Fibroblast of lung (primary cell): ENCODE measurements at regions not wholly inside any gene's neighbourhood (a gene's known extent, or its start where the extent isn't known, plus 50 kb on each side); places are given as distances from the start of the nearest gene placed in this dataset.

Experiments
- DNase-seq, 2 donors: peaks; one replicate each; pipeline versions ENCODE4 v3.0.0 to v3.0.0-alpha.2; 2010; ENCODE audit warnings: low read depth in 2 of 2
- H2AFZ ChIP-seq: 2 replicates; pipeline ENCODE4 v1.5.1; 2012; ENCODE audit warnings: low read length, control low read depth, inconsistent platforms
- H3K27ac ChIP-seq: 2 replicates; pipeline ENCODE4 v1.5.1; 2011; ENCODE audit warnings: low read length, control low read depth; ENCODE audit not compliant: insufficient read depth
- H3K27me3 ChIP-seq: 2 replicates; pipeline ENCODE4 v1.5.1; 2011; ENCODE audit warnings: mild to moderate bottlenecking, low read length; ENCODE audit not compliant: control insufficient read depth, insufficient read depth
- H3K36me3 ChIP-seq: 2 replicates; pipeline ENCODE4 v1.5.1; 2011; ENCODE audit warnings: low read length; ENCODE audit not compliant: control insufficient read depth, insufficient read depth
- H3K4me1 ChIP-seq: 2 replicates; pipeline ENCODE4 v1.5.1; 2011; ENCODE audit warnings: low read length; ENCODE audit not compliant: control insufficient read depth, insufficient read depth; ENCODE audit errors: extremely low read depth
- H3K4me2 ChIP-seq: 2 replicates; pipeline ENCODE4 v1.5.1; 2011; ENCODE audit warnings: low read length, control low read depth; ENCODE audit not compliant: insufficient read depth; ENCODE audit errors: extremely low read depth
- H3K4me3 ChIP-seq, 4 experiments: fragments of 200-600 bp in 1 of 4; sonication (generic) in 1 of 4; replicated peaks in 1 of 4; 2 replicates each; pipeline ENCODE4 v1.5.1; 2011 to 2016; ENCODE audit warnings: low read length in 4 of 4, low read depth in 3 of 4, mild to moderate bottlenecking in 3 of 4, control low read depth in 2 of 4, inconsistent platforms in 1 of 4, mixed read lengths in 1 of 4; ENCODE audit not compliant: insufficient read depth in 1 of 4; ENCODE audit errors: control extremely low read depth in 1 of 4
- H3K79me2 ChIP-seq: 2 replicates; pipeline ENCODE4 v1.5.1; 2012; ENCODE audit warnings: mild to moderate bottlenecking, low read length, inconsistent platforms; ENCODE audit not compliant: control insufficient read depth, insufficient read depth
- H3K9ac ChIP-seq: 2 replicates; pipeline ENCODE4 v1.5.1; 2011; ENCODE audit warnings: mild to moderate bottlenecking, low read length, control low read depth; ENCODE audit not compliant: insufficient read depth
- H3K9me3 ChIP-seq: 2 replicates; pipeline ENCODE4 v1.5.1; 2012; ENCODE audit warnings: low read depth, low read length; ENCODE audit not compliant: control insufficient read depth, insufficient read depth
- H4K20me1 ChIP-seq: 2 replicates; pipeline ENCODE4 v1.5.1; 2011; ENCODE audit warnings: low read length; ENCODE audit not compliant: control insufficient read depth, insufficient read depth; ENCODE audit errors: extremely low read depth
- EZH2 ChIP-seq: IDR thresholded peaks from 2 replicates; pipeline ENCODE4 v1.5.1; 2012; ENCODE audit warnings: low read length, control low read depth, mild to moderate bottlenecking; ENCODE audit errors: missing control alignments
- TF ChIP-seq, protein P1 (sequence below), 2 donors: IDR thresholded peaks in 1 of 2; conservative IDR thresholded peaks in 1 of 2; 1 replicate in 1 of 2; 2 replicates in 1 of 2; pipeline ENCODE4 v1.5.1; 2011 to 2012; ENCODE audit warnings: low read length in 2 of 2, control low read depth in 1 of 2, inconsistent platforms in 1 of 2, low read depth in 1 of 2, mild to moderate bottlenecking in 1 of 2

DNA sequence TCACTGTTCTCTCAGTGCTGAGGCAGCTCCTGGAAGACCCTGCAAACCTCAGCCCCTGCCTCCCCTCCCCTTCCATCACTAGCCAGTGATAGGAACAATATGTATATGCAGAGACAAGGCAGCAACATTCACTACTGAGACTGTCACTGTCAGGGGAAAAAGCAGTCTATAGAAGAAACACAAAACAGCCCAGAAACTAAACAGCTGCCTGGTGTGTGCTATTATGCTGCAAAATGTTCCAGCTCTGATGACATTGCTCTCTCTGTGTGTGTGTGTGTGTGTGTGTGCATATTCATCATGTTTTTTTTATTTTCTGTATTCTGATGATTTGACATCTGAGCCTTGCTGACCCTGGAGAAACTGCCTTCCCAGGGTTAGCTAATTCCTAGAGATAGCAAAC is 147.2 kb downstream of the SPATA18 start:
- Histone ChIP-seq H3K9ac (no peak overlapping the region), H2AFZ (no peak overlapping the region), H3K79me2 (no peaks in the 10 kb centered on the region), H3K27me3 (no peaks in the 10 kb centered on the region), H3K36me3 (no peaks in the 10 kb centered on the region), H3K4me3 (no peak overlapping the region), H4K20me1 (no peaks in the 10 kb centered on the region), H3K4me1 (no peaks in the 10 kb centered on the region), H3K9me3 (no peaks in the 10 kb centered on the region), H3K4me2 (no peak overlapping the region), H3K27ac (no peak overlapping the region)
- TF ChIP-seq, protein P1, sequence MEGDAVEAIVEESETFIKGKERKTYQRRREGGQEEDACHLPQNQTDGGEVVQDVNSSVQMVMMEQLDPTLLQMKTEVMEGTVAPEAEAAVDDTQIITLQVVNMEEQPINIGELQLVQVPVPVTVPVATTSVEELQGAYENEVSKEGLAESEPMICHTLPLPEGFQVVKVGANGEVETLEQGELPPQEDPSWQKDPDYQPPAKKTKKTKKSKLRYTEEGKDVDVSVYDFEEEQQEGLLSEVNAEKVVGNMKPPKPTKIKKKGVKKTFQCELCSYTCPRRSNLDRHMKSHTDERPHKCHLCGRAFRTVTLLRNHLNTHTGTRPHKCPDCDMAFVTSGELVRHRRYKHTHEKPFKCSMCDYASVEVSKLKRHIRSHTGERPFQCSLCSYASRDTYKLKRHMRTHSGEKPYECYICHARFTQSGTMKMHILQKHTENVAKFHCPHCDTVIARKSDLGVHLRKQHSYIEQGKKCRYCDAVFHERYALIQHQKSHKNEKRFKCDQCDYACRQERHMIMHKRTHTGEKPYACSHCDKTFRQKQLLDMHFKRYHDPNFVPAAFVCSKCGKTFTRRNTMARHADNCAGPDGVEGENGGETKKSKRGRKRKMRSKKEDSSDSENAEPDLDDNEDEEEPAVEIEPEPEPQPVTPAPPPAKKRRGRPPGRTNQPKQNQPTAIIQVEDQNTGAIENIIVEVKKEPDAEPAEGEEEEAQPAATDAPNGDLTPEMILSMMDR (conservative IDR thresholded peaks at IDR 0.05 in 1 of 2, IDR thresholded peaks at IDR 0.05 in 1 of 2; ENCODE audit: low read depth in 1 of 2, low read length in 2 of 2): no peak
- TF ChIP-seq EZH2: no peak
- peak in 1 of 2 donors; percentile 6 for DNase-seq

GRCh38 chr4:52199574-52200338 is 148.7 kb downstream of the SPATA18 start:
- no peak overlapping the region for H3K9ac ChIP-seq
- H4K20me1 ChIP-seq: no peaks in the 10 kb centered on the region
- H3K4me1 ChIP-seq: no peaks in the 10 kb centered on the region
- no peak for TF ChIP-seq EZH2
- TF ChIP-seq, protein P1 (conservative IDR thresholded peaks at IDR 0.05 in 1 of 2, IDR thresholded peaks at IDR 0.05 in 1 of 2; ENCODE audit: low read depth in 1 of 2, low read length in 2 of 2): no peak
- no peaks in the 10 kb centered on the region for H3K9me3 ChIP-seq
- no peak overlapping the region for H2AFZ ChIP-seq
- H3K79me2 ChIP-seq: no peaks in the 10 kb centered on the region
- H3K27ac ChIP-seq: no peak overlapping the region
- no peaks in the 10 kb centered on the region for H3K27me3 ChIP-seq
- H3K4me2 ChIP-seq: no peak overlapping the region
- no peak overlapping the region for H3K4me3 ChIP-seq
- peak; percentile 3 to 21 for DNase-seq
- H3K36me3 ChIP-seq: no peaks in the 10 kb centered on the region

- H4K20me1 ChIP-seq: no peaks in the 10 kb centered on the region
- no peaks in the 10 kb centered on the region for H3K27me3 ChIP-seq
- no peak overlapping the region for H3K27ac ChIP-seq
- H3K4me1 ChIP-seq: no peaks in the 10 kb centered on the region
- TF ChIP-seq, protein P1 (conservative IDR thresholded peaks at IDR 0.05 in 1 of 2, IDR thresholded peaks at IDR 0.05 in 1 of 2; ENCODE audit: low read depth in 1 of 2, low read length in 2 of 2): no peak
- no peak for TF ChIP-seq EZH2
- no peaks in the 10 kb centered on the region for H3K79me2 ChIP-seq
- no peaks in the 10 kb centered on the region for H3K9me3 ChIP-seq
- no peak overlapping the region for H3K4me2 ChIP-seq
- no peak overlapping the region for H3K4me3 ChIP-seq
- H3K36me3 ChIP-seq: no peaks in the 10 kb centered on the region
- no peak overlapping the region for H3K9ac ChIP-seq
- no peak overlapping the region for H2AFZ ChIP-seq
- no peak for DNase-seq
Measured at GRCh38 chr4:52200339-52200725, 149.2 kb downstream of the SPATA18 start.
